ENCODE measurements at regions not wholly inside any gene's neighbourhood (a gene's known extent, or its start where the extent isn't known, plus 50 kb on each side); places are given as distances from the start of the nearest gene placed in this dataset.

GRCh38 chr7:49264530-49264929 is 340.2 kb downstream of the CDC14C start:
- WGBS, 5 donors = 32 to 63% (median 50%) methylated on average over 3 of the region's 3 CpGs

GRCh38 chr7:49273897-49274296 is 349.6 kb downstream of the CDC14C start:
- H3K4me1 ChIP-seq = no peaks in the 10 kb centered on the region
- no peak for DNase-seq
- H3K27ac ChIP-seq = no peak overlapping the region
- 3 to 88% (median 69%) methylated on average over 1 of the region's 1 CpG for WGBS, 5 donors
- no peaks in the 10 kb centered on the region for H3K36me3 ChIP-seq
- no peak overlapping the region for H3K4me3 ChIP-seq
- TF ChIP-seq CTCF (IDR thresholded peaks at IDR 0.05 in 8 of 11, conservative IDR thresholded peaks at IDR 0.05 in 3 of 11) (no peak), POLR2AphosphoS5 (IDR thresholded peaks at IDR 0.05) (no peak), POLR2A (IDR thresholded peaks at IDR 0.05) (no peak)
- no peaks in the 10 kb centered on the region for H3K27me3 ChIP-seq (replicated peaks in 1 of 7)
- H3K9me3 ChIP-seq = peaks cover 0 to 2% (median 0%) of the 10 kb centered on the region in 8 donors
- intact Hi-C loops (cut with DNase I; ENCODE audit: low total_unique reads) = no loop called here

More at GRCh38 chr7:49264530-49264929, 340.2 kb downstream of the CDC14C start:
- peak; percentile 80 for DNase-seq
- no peak overlapping the region for H3K4me3 ChIP-seq
- H3K27me3 ChIP-seq (replicated peaks in 1 of 7) = no peaks in the 10 kb centered on the region
- H3K27ac ChIP-seq = peak overlapping the region in 6 of 8 donors; percentile 11 to 51 (median 45)
- no peaks in the 10 kb centered on the region for H3K4me1 ChIP-seq
- TF ChIP-seq CTCF (IDR thresholded peaks at IDR 0.05 in 8 of 11, conservative IDR thresholded peaks at IDR 0.05 in 3 of 11) (no peak), POLR2A (IDR thresholded peaks at IDR 0.05) (no peak), POLR2AphosphoS5 (IDR thresholded peaks at IDR 0.05) (peak in 2 of 3 donors; percentile 46 to 72)
- no peaks in the 10 kb centered on the region for H3K36me3 ChIP-seq
- intact Hi-C loops (cut with DNase I; ENCODE audit: low total_unique reads) = no loop called here
- no peaks in the 10 kb centered on the region for H3K9me3 ChIP-seq

DNA sequence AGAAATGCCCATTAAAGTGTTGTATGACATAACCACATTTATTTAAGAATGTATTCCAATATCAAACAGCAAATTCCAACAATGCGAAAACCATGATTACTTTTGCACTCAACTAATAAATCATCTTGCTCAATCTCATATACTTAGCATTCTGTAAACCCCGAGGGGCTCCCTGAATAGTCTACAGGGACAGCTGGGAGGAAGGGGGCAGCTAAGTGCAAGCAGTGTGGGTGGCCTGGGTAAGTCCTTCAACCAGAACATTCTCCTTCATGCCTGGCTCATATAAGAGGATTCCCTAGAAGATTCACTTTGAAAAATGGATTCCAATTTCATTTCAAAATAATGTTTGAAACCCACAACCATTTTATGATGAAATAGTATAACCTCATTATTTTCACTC is 355.5 kb downstream of the CDC14C start:
- intact Hi-C loops (cut with DNase I; ENCODE audit: low total_unique reads) = no loop called here
- no peak overlapping the region for H3K27ac ChIP-seq
- H3K4me1 ChIP-seq = no peaks in the 10 kb centered on the region
- no peak overlapping the region for H3K4me3 ChIP-seq
- DNase-seq = no peak
- H3K36me3 ChIP-seq = no peaks in the 10 kb centered on the region
- WGBS, 5 donors = 70 to 79% (median 75%) methylated on average over 2 of the region's 2 CpGs
- no peaks in the 10 kb centered on the region for H3K27me3 ChIP-seq (replicated peaks in 1 of 7)
- TF ChIP-seq CTCF (IDR thresholded peaks at IDR 0.05 in 8 of 11, conservative IDR thresholded peaks at IDR 0.05 in 3 of 11) (no peak), POLR2A (IDR thresholded peaks at IDR 0.05) (no peak), POLR2AphosphoS5 (IDR thresholded peaks at IDR 0.05) (no peak)
- peaks cover 0 to 2% (median 0%) of the 10 kb centered on the region in 8 donors for H3K9me3 ChIP-seq

GRCh38 chr7:49287653-49288052 is 363.3 kb downstream of the CDC14C start:
- intact Hi-C loops (cut with DNase I; ENCODE audit: low total_unique reads) = no loop called here
- no peaks in the 10 kb centered on the region for H3K36me3 ChIP-seq
- peaks cover 0 to 6% (median 0%) of the 10 kb centered on the region in 8 donors for H3K9me3 ChIP-seq
- H3K4me1 ChIP-seq = no peaks in the 10 kb centered on the region
- TF ChIP-seq CTCF (IDR thresholded peaks at IDR 0.05 in 8 of 11, conservative IDR thresholded peaks at IDR 0.05 in 3 of 11) (no peak), POLR2A (IDR thresholded peaks at IDR 0.05) (no peak), POLR2AphosphoS5 (IDR thresholded peaks at IDR 0.05) (no peak)
- no peak overlapping the region for H3K4me3 ChIP-seq
- no peak for DNase-seq
- 85 to 96% (median 91%) methylated on average over 2 of the region's 2 CpGs for WGBS, 5 donors
- H3K27me3 ChIP-seq (replicated peaks in 1 of 7) = no peaks in the 10 kb centered on the region
- no peak overlapping the region for H3K27ac ChIP-seq

Data from spleen (tissue), 11 donors.